ENCODE measurements at regions not wholly inside any gene's neighbourhood (a gene's known extent, or its start where the extent isn't known, plus 50 kb on each side); places are given as distances from the start of the nearest gene placed in this dataset.
"Not testable (repeated sequence)": the region's sequence is repeated elsewhere in the genome, so short reads cannot be mapped to it uniquely, and the experiment has no call there.

- no peaks in the 10 kb centered on the region for H3K27me3 Mint-ChIP-seq (ENCODE audit: low read depth, poor library complexity)
- no peaks in the 10 kb centered on the region for H3K36me3 Mint-ChIP-seq (ENCODE audit: low read depth)
- H3K4me3 Mint-ChIP-seq: no peak overlapping the region
- TF ChIP-seq CTCF (IDR thresholded peaks at IDR 0.05): no peak
- no peak for DNase-seq
- H3K4me1 Mint-ChIP-seq: no peaks in the 10 kb centered on the region
- no peak overlapping the region for H3K27ac Mint-ChIP-seq
- peaks cover 60% of the 10 kb centered on the region for H3K9me3 Mint-ChIP-seq
Measured at GRCh38 chr14:105742531-105742848, 216.1 kb downstream of the TMEM121 start.

GRCh38 chr14:105742904-105743701 is 216.7 kb downstream of the TMEM121 start:
- not testable (repeated sequence) for H3K27me3 Mint-ChIP-seq (ENCODE audit: low read depth, poor library complexity); H3K27ac Mint-ChIP-seq; DNase-seq; H3K4me1 Mint-ChIP-seq; H3K36me3 Mint-ChIP-seq (ENCODE audit: low read depth); H3K4me3 Mint-ChIP-seq
- H3K9me3 Mint-ChIP-seq: peaks cover 61% of the 10 kb centered on the region

- H3K27ac Mint-ChIP-seq; H3K4me3 Mint-ChIP-seq; H3K4me1 Mint-ChIP-seq; DNase-seq; H3K27me3 Mint-ChIP-seq (ENCODE audit: low read depth, poor library complexity); H3K36me3 Mint-ChIP-seq (ENCODE audit: low read depth): not testable (repeated sequence)
- H3K9me3 Mint-ChIP-seq: peaks cover 61% of the 10 kb centered on the region
Measured at GRCh38 chr14:105744213-105744787, 217.9 kb downstream of the TMEM121 start.

GRCh38 chr14:105745433-105746123 is 219.2 kb downstream of the TMEM121 start:
- DNase-seq: no peak
- TF ChIP-seq CTCF (IDR thresholded peaks at IDR 0.05): no peak
- no peaks in the 10 kb centered on the region for H3K27me3 Mint-ChIP-seq (ENCODE audit: low read depth, poor library complexity)
- H3K36me3 Mint-ChIP-seq (ENCODE audit: low read depth): no peaks in the 10 kb centered on the region
- no peak overlapping the region for H3K4me3 Mint-ChIP-seq
- no peak overlapping the region for H3K27ac Mint-ChIP-seq
- H3K9me3 Mint-ChIP-seq: peaks cover 61% of the 10 kb centered on the region
- no peaks in the 10 kb centered on the region for H3K4me1 Mint-ChIP-seq

GRCh38 chr14:105746124-105746514 is 219.7 kb downstream of the TMEM121 start:
- no peaks in the 10 kb centered on the region for H3K36me3 Mint-ChIP-seq (ENCODE audit: low read depth)
- H3K4me1 Mint-ChIP-seq: no peaks in the 10 kb centered on the region
- no peak overlapping the region for H3K27ac Mint-ChIP-seq
- H3K27me3 Mint-ChIP-seq (ENCODE audit: low read depth, poor library complexity): no peaks in the 10 kb centered on the region
- no peak for DNase-seq
- H3K4me3 Mint-ChIP-seq: no peak overlapping the region
- no peak for TF ChIP-seq CTCF (IDR thresholded peaks at IDR 0.05)
- peaks cover 62% of the 10 kb centered on the region for H3K9me3 Mint-ChIP-seq

- H3K4me3 Mint-ChIP-seq; H3K27me3 Mint-ChIP-seq (ENCODE audit: low read depth, poor library complexity); H3K4me1 Mint-ChIP-seq; H3K36me3 Mint-ChIP-seq (ENCODE audit: low read depth); H3K27ac Mint-ChIP-seq; DNase-seq: not testable (repeated sequence)
- H3K9me3 Mint-ChIP-seq: peaks cover 62% of the 10 kb centered on the region
Measured at GRCh38 chr14:105746800-105747502, 220.6 kb downstream of the TMEM121 start.

GRCh38 chr14:105747503-105748203 is 221.3 kb downstream of the TMEM121 start:
- not testable (repeated sequence) for H3K4me1 Mint-ChIP-seq; DNase-seq; H3K4me3 Mint-ChIP-seq; H3K36me3 Mint-ChIP-seq (ENCODE audit: low read depth); H3K27me3 Mint-ChIP-seq (ENCODE audit: low read depth, poor library complexity); H3K27ac Mint-ChIP-seq
- peaks cover 58% of the 10 kb centered on the region for H3K9me3 Mint-ChIP-seq
